ENCODE measurements at regions not wholly inside any gene's neighbourhood (a gene's known extent, or its start where the extent isn't known, plus 50 kb on each side); places are given as distances from the start of the nearest gene placed in this dataset.
"Not testable (repeated sequence)": the region's sequence is repeated elsewhere in the genome, so short reads cannot be mapped to it uniquely, and the experiment has no call there.

- DNase-seq (ENCODE audit: low spot score) = peak; percentile 78
Measured at GRCh38 chr2:188787658-188788240, 186.4 kb upstream of the COL3A1 start.

- peak; percentile 90 for DNase-seq (ENCODE audit: low spot score)
Measured at GRCh38 chr2:188788621-188789020, 185.6 kb upstream of the COL3A1 start.

GRCh38 chr2:188789951-188790350 is 184.2 kb upstream of the COL3A1 start:
- DNase-seq (ENCODE audit: low spot score) = no peak

GRCh38 chr2:188794453-188794852 is 179.7 kb upstream of the COL3A1 start:
- not testable (repeated sequence) for DNase-seq (ENCODE audit: low spot score)

- DNase-seq (ENCODE audit: low spot score) = no peak
Measured at GRCh38 chr2:188795762-188796161, 178.4 kb upstream of the COL3A1 start.

GRCh38 chr2:188797371-188797770 is 176.8 kb upstream of the COL3A1 start:
- no peak for DNase-seq (ENCODE audit: low spot score)

- DNase-seq (ENCODE audit: low spot score) = no peak
Measured at GRCh38 chr2:188798159-188798558, 176.0 kb upstream of the COL3A1 start.

GRCh38 chr2:188805219-188805618 is 169.0 kb upstream of the COL3A1 start:
- no peak for DNase-seq (ENCODE audit: low spot score)

GRCh38 chr2:188808947-188809355 is 165.2 kb upstream of the COL3A1 start:
- DNase-seq (ENCODE audit: low spot score) = peak; percentile 57

GRCh38 chr2:188810586-188810985 is 163.6 kb upstream of the COL3A1 start:
- peak; percentile 78 for DNase-seq (ENCODE audit: low spot score)

GRCh38 chr2:188811522-188811921 is 162.7 kb upstream of the COL3A1 start:
- DNase-seq (ENCODE audit: low spot score) = peak; percentile 88

GRCh38 chr2:188813315-188813714 is 160.9 kb upstream of the COL3A1 start:
- DNase-seq (ENCODE audit: low spot score) = peak; percentile 26

- DNase-seq (ENCODE audit: low spot score) = peak; percentile 76
Measured at GRCh38 chr2:188813857-188814256, 160.3 kb upstream of the COL3A1 start.

GRCh38 chr2:188819011-188819410 is 155.2 kb upstream of the COL3A1 start:
- no peak for DNase-seq (ENCODE audit: low spot score)

GRCh38 chr2:188819792-188820191 is 154.4 kb upstream of the COL3A1 start:
- peak; percentile 55 for DNase-seq (ENCODE audit: low spot score)

GRCh38 chr2:188820576-188820975 is 153.6 kb upstream of the COL3A1 start:
- DNase-seq (ENCODE audit: low spot score) = no peak

GRCh38 chr2:188824125-188824524 is 150.0 kb upstream of the COL3A1 start:
- no peak for DNase-seq (ENCODE audit: low spot score)

GRCh38 chr2:188833331-188833730 is 140.8 kb upstream of the COL3A1 start:
- no peak for DNase-seq (ENCODE audit: low spot score)

GRCh38 chr2:188833799-188834198 is 140.4 kb upstream of the COL3A1 start:
- DNase-seq (ENCODE audit: low spot score) = no peak

- no peak for DNase-seq (ENCODE audit: low spot score)
Measured at GRCh38 chr2:188835006-188835405, 139.2 kb upstream of the COL3A1 start.

- no peak for DNase-seq (ENCODE audit: low spot score)
Measured at GRCh38 chr2:188835821-188836220, 138.4 kb upstream of the COL3A1 start.

- no peak for DNase-seq (ENCODE audit: low spot score)
Measured at GRCh38 chr2:188845692-188846091, 128.5 kb upstream of the COL3A1 start.

GRCh38 chr2:188848887-188849435 is 125.2 kb upstream of the COL3A1 start:
- peak; percentile 76 for DNase-seq (ENCODE audit: low spot score)

GRCh38 chr2:188850786-188851185 is 123.4 kb upstream of the COL3A1 start:
- no peak for DNase-seq (ENCODE audit: low spot score)
